Calu3 (cell line): ENCODE measurements at regions not wholly inside any gene's neighbourhood (a gene's known extent, or its start where the extent isn't known, plus 50 kb on each side); places are given as distances from the start of the nearest gene placed in this dataset.

Experiments used
- BruUV-seq: library from RNA; stranded (reverse); fragments of 400-500 nt; replicated peaks from 2 replicates; lab custom pipeline; 2021; lab: Mats Ljungman, UMichigan
- CTCF ChIA-PET: fragments of 300-600 bp; sonication (Branson Sonifier 250); formaldehyde crosslinking; loops from one replicate; lab custom pipeline; 2022; ENCODE audit warnings: antibody characterized with exemption; lab: Charles Lee
- DNase-seq: peaks from one replicate; pipeline ENCODE4 v3.0.0; 2022
- H3K27ac Mint-ChIP-seq: one replicate; pipeline ENCODE4 v1.8.0; 2022; ENCODE audit warnings: mixed read lengths; ENCODE audit not compliant: unreplicated experiment
- H3K27me3 Mint-ChIP-seq: one replicate; pipeline ENCODE4 v1.8.0; 2022; ENCODE audit warnings: mixed read lengths; ENCODE audit not compliant: unreplicated experiment
- H3K36me3 Mint-ChIP-seq: one replicate; pipeline ENCODE4 v1.8.0; 2022; ENCODE audit warnings: mild to moderate bottlenecking, moderate library complexity, mixed read lengths; ENCODE audit not compliant: insufficient read depth, unreplicated experiment
- H3K4me1 Mint-ChIP-seq: one replicate; pipeline ENCODE4 v1.8.0; 2022; ENCODE audit warnings: mild to moderate bottlenecking, low read depth, mixed read lengths; ENCODE audit not compliant: unreplicated experiment
- H3K4me3 Mint-ChIP-seq: one replicate; pipeline ENCODE4 v1.8.0; 2022; ENCODE audit warnings: mild to moderate bottlenecking, low read depth, moderate library complexity, mixed read lengths; ENCODE audit not compliant: unreplicated experiment
- H3K9me3 Mint-ChIP-seq: one replicate; pipeline ENCODE4 v1.8.0; 2022; ENCODE audit warnings: low read depth, mixed read lengths; ENCODE audit not compliant: unreplicated experiment
- intact Hi-C: fragments of 100-400 bp; cut with micrococcal nuclease; formaldehyde crosslinking; loops from one replicate; pipeline ENCODE4 v1.10.0; 2022; ENCODE audit not compliant: unreplicated experiment
- TF ChIP-seq, protein P1 (sequence below): fragments of 200-600 bp; IDR thresholded peaks from one replicate; pipeline ENCODE4 v1.8.0; 2022; ENCODE audit warnings: antibody characterized with exemption; ENCODE audit not compliant: unreplicated experiment

DNA sequence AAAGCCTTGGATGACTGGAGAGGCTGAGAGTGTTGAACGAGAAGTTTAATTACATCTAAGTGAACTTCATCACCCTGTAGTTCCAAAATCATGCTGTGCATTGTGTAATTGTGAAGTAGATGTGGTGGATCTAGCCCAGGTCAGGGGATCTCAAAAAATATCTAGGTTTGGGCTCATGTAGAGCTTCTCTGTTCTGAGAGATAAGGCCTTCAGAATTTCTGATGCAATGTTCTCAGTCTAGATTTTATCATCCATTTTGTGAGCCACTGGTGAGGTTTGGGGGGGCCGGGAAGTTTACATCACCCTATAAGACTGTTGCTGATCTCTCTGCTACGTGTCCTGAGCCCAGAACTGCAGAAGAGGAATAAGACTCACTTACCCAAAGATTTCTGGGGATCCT lies 719.4 kb downstream of the SOCS6 start:
- no peaks in the 10 kb centered on the region for H3K27me3 Mint-ChIP-seq
- no peak overlapping the region for H3K27ac Mint-ChIP-seq
- intact Hi-C loops, result no loop called here
- H3K4me1 Mint-ChIP-seq, result no peaks in the 10 kb centered on the region
- no peaks in the 10 kb centered on the region for H3K36me3 Mint-ChIP-seq
- TF ChIP-seq, protein P1, sequence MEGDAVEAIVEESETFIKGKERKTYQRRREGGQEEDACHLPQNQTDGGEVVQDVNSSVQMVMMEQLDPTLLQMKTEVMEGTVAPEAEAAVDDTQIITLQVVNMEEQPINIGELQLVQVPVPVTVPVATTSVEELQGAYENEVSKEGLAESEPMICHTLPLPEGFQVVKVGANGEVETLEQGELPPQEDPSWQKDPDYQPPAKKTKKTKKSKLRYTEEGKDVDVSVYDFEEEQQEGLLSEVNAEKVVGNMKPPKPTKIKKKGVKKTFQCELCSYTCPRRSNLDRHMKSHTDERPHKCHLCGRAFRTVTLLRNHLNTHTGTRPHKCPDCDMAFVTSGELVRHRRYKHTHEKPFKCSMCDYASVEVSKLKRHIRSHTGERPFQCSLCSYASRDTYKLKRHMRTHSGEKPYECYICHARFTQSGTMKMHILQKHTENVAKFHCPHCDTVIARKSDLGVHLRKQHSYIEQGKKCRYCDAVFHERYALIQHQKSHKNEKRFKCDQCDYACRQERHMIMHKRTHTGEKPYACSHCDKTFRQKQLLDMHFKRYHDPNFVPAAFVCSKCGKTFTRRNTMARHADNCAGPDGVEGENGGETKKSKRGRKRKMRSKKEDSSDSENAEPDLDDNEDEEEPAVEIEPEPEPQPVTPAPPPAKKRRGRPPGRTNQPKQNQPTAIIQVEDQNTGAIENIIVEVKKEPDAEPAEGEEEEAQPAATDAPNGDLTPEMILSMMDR, result no peak
- no peak overlapping the region for H3K4me3 Mint-ChIP-seq
- no TSS peak for BruUV-seq
- peaks cover 6% of the 10 kb centered on the region for H3K9me3 Mint-ChIP-seq
- no peak for DNase-seq
- CTCF ChIA-PET, result no interaction called here

DNA sequence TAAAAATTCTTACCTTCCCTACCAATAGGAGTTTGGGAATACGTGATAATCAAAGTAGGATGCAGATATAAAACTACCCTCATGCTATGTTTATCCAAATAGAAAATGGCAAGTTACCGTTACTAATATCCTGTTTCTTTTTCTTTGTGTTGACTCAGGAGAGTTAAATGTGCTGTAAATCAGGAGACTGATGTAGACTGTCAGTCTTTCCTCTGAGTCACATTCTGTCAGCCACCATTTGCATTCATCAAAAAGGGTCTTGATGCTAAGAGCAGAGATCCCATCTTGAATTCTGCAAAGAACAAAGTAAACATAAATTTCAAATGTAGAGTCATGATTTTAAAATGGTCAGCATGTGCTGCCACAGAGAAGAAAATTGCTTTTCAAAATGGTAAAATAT lies 712.8 kb downstream of the SOCS6 start:
- BruUV-seq, result no TSS peak

DNA sequence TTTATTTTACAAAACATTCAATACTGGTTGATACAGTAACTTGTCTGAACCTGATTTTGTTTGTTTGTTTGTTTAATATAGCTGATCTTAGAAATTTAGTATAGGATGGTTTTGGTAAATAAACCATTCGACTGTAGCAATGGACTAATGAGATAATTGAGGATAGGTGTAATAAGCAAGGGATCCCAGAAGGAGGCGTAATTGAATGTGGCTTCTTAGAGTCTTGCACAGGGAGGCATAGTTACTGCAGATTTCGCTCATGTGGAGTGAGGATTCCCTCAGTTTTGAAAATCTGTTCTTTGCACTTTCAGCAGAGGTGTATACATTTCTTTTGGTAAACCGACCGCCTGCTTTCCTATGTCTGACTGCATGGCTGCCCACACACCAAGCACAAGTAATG lies 709.6 kb downstream of the SOCS6 start:
- CTCF ChIA-PET, result no interaction called here
- TF ChIP-seq, protein P1, result no peak
- Mint-ChIP-seq H3K27me3 (no peaks in the 10 kb centered on the region), H3K4me3 (no peak overlapping the region), H3K4me1 (peaks cover 24% of the 10 kb centered on the region), H3K36me3 (peaks cover 5% of the 10 kb centered on the region), H3K27ac (no peak overlapping the region), H3K9me3 (peaks cover 14% of the 10 kb centered on the region)
- intact Hi-C loops, result no loop called here
- DNase-seq, result no peak
- BruUV-seq, result no TSS peak

More for the DNA sequence above, 712.8 kb downstream of the SOCS6 start:
- TF ChIP-seq, protein P1, result no peak
- Mint-ChIP-seq H3K27ac (no peak overlapping the region), H3K9me3 (peaks cover 10% of the 10 kb centered on the region), H3K4me1 (peaks cover 12% of the 10 kb centered on the region), H3K27me3 (no peaks in the 10 kb centered on the region), H3K4me3 (no peak overlapping the region), H3K36me3 (no peaks in the 10 kb centered on the region)
- CTCF ChIA-PET, result no interaction called here
- intact Hi-C loops, result no loop called here
- DNase-seq, result no peak

DNA sequence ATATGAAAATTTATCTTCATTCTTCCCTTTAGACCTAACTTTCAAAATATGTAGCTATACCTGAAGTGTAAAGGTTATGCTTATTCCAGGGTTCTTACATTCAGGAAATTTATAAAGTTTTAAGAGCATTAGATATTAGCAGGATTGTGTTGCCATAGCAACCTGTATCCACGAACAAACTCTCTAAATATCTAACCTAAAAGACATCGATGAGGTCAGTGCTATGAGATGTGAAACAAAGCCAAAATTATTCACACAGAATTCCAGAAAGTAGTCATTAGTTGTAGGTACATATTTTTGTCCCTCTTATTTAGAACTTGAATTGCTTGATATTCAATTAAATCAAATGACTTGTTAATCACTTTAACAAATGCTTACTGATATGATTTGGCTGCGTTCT lies 705.3 kb downstream of the SOCS6 start:
- H3K27ac Mint-ChIP-seq, result no peak overlapping the region
- intact Hi-C loops, result no loop called here
- no peaks in the 10 kb centered on the region for H3K27me3 Mint-ChIP-seq
- H3K36me3 Mint-ChIP-seq, result peaks cover 5% of the 10 kb centered on the region
- H3K9me3 Mint-ChIP-seq, result peaks cover 14% of the 10 kb centered on the region
- no peak overlapping the region for H3K4me3 Mint-ChIP-seq
- H3K4me1 Mint-ChIP-seq, result peaks cover 30% of the 10 kb centered on the region
- DNase-seq, result no peak
- no TSS peak for BruUV-seq
- TF ChIP-seq, protein P1, result no peak
- CTCF ChIA-PET, result no interaction called here
